ENCODE measurements at regions not wholly inside any gene's neighbourhood (a gene's known extent, or its start where the extent isn't known, plus 50 kb on each side); places are given as distances from the start of the nearest gene placed in this dataset.

DNA sequence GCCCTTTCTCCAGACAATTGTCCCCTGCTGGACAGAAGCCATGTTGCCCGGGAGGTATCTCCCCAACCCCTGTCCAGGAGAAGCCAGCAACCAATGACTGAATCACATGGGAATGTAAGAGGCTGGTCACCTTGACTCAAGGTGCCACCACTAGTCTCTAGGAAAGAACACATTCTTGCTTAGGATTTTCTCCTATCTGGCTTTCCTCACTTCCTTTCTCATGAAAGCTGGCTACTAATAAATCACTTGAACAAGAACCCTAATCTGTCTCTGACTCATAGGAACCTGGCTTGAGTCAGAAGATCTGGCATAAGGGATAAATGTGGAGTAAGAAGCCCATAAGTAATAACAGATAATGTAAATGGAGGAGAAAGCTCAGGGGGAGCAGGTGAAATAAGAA is 101.4 kb upstream of the C11orf87 start:
- TF ChIP-seq, protein P1, sequence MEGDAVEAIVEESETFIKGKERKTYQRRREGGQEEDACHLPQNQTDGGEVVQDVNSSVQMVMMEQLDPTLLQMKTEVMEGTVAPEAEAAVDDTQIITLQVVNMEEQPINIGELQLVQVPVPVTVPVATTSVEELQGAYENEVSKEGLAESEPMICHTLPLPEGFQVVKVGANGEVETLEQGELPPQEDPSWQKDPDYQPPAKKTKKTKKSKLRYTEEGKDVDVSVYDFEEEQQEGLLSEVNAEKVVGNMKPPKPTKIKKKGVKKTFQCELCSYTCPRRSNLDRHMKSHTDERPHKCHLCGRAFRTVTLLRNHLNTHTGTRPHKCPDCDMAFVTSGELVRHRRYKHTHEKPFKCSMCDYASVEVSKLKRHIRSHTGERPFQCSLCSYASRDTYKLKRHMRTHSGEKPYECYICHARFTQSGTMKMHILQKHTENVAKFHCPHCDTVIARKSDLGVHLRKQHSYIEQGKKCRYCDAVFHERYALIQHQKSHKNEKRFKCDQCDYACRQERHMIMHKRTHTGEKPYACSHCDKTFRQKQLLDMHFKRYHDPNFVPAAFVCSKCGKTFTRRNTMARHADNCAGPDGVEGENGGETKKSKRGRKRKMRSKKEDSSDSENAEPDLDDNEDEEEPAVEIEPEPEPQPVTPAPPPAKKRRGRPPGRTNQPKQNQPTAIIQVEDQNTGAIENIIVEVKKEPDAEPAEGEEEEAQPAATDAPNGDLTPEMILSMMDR (IDR thresholded peaks at IDR 0.05) = no peak
- TF ChIP-seq EZH2 (IDR thresholded peaks at IDR 0.05) = no peak

Measured in neural progenitor cell (in vitro differentiated cells).